NCI-H1105 treated with DMSO at 0.1 percent for 48 hours (cell line): ENCODE measurements at regions not wholly inside any gene's neighbourhood (a gene's known extent, or its start where the extent isn't known, plus 50 kb on each side); places are given as distances from the start of the nearest gene placed in this dataset.
A peak's percentile ranks its signal among the peaks of the same experiment; 100 is the strongest.

Experiments
- DNase-seq: peaks from one replicate; lab custom pipeline; 2025; lab: John Stamatoyannopoulos, UW

DNA sequence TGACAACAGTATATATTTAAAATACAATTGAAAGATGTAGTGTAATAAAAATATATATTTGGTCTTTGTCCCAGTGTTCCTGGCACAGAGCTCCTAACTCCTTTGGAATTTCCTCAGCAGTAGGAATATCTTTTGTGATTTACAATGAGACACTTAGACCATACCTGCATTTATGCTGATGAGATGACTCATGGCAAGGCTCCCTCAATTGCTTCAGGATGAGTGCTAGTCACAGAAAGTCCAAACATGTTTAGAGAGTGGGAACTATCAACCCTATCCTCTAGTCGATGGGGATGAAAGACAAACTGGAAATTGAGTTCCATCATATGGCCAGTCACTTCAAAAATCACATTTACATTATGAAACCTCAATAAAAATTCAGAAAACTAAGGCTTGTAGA is 588.3 kb upstream of the LMCD1 start:
- DNase-seq, result no peak

DNA sequence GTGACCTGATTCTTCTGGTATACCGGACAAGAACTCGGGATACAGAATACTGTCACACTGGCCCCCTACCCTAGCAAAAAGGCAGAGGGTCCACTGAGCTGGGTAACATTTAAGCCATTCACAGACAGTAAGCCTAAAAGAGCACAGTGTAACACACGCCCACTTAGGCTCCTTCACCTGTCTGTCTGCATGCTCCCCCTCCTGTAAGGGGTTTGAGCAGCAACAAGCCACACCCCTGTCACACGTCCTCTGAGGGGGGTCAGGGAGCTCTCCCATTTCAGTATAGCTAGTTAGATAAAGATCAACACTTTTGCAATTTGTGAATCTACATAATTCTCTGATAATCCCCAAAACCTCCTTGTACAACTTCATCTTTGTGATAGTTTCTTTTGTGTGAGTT is 586.3 kb upstream of the LMCD1 start:
- DNase-seq, result no peak

DNA sequence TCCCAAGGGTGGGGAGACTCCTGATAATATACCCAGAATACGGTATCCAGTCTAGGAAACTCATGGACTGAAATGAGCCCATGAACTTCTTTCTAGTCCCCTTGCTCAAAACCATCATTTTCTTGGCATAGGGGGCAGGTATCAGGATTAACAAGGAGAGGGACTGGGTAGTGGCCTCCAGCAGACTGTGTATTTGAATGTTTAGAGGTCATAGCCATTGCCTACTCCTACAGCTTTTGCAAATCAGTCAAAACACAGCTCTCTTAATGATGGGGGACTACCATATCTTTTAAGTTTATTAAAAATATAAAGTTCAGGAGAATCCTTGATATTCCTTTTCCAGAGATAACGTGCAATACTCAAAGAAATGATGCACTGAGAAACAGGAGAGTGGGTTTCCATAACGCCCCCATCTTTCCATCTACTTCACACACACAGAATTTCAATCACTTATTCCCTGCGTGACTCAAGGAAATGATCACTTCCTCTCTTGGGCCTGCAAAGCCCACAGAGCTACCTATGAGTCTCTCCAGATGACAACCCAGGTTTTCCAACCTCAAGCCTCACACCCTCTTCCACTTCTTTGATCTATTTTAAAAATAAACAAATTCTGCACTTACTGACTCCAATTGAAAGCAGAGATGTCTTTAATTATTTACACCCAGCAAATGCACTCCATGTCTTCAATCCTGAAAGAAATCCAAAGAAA is 584.0 kb upstream of the LMCD1 start:
- DNase-seq, result no peak

DNA sequence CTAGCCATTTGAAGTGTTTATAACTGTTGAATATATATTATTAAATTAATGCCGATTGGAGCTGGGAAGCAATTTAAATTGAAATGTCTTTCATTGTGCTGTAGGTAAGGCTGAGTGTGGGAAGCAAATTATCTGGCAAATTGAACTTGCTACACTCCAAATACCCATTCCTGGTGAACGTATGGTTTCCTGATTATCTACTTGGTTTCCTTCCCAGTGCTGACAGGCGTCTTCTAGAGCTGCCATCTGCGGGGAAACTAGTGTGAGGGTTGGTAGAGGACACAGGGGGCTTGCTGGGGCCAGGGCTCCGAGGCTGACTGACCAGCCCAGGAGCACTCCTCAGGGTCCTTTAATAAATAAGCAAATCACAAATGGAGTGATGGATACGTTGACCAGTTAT is 581.4 kb upstream of the LMCD1 start:
- no peak for DNase-seq

DNA sequence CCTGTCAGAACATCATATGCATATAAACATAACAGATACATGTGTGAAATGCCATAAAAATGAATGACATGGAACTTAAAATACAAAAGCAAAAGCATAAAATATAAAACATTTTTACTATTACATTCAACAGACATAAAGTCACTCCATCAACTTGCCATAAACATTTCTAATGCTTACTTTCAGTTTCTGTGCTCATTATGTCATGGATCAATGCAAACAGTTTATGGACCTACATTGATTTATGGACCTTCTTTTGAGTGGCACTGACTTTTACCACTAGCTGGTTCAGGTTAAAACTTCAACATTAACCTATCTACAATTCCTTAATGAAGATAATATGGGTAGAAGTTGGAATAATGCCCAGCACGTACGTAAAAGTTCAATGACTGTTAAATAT is 577.4 kb upstream of the LMCD1 start:
- no peak for DNase-seq

DNA sequence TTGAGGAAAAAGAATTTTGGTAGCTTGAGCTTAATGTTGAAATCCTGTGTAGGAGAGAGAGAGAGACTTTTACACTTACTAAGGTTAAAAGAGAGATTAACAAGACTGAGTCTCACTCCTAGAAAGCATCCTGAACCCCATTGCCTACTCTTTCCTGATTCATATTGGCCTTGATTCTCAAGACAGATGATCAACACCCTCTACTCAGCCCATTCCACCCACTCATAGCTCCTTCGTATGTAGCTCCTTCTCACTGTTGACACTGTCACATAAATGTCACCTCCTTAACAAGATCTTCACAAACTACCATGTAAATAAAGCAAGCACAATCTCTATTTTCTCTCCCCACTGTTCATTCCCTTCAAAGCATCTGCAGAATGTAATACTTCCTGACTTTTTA is 574.6 kb upstream of the LMCD1 start:
- no peak for DNase-seq

DNA sequence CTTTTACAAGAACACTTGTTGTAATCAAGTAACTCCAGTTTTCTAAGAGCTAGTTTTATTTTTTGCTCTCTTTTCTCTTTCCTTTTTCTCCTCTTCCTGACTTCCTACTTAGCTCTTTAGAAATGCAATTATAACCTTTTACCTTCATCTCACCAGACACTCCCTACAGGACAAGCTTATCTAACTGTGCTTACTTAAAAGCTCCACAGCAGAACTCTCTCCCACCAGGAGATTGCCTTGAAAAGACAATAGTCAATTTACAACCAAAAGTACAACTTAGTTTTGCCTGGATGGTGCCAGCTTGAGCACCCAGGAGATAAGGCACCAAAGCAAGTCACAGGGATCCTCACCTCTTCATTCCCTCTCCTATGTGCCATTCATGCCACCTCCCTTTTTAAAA is 573.8 kb upstream of the LMCD1 start:
- DNase-seq, result no peak

DNA sequence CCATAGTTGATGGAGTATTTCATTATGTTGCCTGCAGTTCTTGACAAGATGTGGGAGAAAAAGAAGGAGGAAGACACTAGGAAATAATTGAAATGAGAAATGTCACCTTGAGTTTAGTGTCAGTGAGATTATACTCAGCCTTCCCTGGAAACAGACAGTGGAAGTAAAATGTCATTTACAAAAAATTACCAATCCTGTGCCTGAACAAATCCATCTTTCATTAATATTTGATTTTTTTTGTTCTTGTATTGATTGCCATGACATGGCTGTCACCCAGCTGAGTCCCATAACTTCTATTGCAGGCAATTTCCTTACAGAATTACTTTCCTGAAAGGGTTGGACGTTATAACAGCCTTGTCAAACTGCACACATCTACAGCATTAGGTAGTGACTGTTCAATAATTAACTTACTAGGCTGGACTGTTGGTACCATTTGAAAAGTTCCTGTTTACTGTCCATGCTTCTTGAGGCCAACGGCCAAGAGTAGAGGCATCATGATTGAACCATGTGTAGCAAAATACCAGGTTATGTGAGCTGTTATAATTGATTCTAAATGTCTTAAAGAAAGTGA is 572.2 kb upstream of the LMCD1 start:
- no peak for DNase-seq

DNA sequence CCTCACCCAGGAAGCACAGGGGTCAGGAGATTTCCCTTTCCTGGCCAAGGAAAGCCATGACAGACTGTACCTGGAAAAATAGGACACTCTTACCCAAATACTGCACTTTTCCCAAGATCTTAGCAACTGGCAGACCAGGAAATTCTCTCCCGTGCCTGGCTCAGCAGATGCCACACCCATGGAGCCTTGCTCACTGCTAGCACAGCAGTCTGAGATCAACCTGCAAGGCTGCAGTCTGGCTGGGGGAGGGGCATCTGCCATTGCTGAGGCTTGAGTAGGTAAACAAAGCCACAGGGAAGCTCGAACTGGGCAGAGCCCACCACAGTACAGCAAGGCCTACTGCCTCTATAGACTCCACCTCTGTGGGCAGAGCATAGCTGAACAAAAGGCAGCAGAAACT is 567.3 kb upstream of the LMCD1 start:
- no peak for DNase-seq

DNA sequence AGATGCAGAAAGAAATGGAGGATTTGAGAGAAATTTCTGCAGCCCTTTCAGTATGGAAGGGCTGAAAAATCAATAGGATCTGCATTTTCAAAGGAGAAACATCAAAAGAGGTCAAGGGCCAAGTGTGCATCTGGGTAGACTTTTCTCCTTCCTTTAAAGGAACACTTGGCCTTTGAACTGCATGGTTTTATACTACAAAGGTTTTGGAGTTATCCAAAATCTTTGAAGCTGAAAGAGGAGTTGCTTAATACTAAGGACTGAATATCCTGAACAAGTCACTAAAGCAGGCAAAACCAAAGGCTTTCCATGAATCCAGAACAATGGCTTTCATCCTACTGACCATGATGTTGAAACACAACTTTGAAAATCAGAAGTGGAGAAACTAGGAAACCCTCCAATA is 553.7 kb upstream of the LMCD1 start:
- no peak for DNase-seq

DNA sequence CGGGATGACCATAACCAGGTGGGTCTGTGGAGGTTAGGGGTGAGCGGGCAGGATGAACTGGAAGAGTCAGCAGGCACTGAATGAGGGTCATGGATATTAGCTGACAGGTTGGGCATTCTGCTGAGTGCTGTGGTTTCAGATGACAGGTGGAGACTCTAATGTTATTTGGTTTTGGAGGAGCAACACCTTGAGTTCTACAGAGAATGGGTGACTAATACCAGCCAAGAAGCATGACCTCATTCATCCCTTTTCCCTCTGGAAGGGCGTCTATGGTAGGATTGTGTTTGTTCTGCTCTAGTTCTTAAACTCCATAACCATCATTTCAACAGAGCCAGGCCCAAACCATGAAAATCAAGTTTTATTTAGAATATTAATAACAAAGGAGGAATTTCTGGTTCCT is 550.7 kb upstream of the LMCD1 start:
- no peak for DNase-seq

DNA sequence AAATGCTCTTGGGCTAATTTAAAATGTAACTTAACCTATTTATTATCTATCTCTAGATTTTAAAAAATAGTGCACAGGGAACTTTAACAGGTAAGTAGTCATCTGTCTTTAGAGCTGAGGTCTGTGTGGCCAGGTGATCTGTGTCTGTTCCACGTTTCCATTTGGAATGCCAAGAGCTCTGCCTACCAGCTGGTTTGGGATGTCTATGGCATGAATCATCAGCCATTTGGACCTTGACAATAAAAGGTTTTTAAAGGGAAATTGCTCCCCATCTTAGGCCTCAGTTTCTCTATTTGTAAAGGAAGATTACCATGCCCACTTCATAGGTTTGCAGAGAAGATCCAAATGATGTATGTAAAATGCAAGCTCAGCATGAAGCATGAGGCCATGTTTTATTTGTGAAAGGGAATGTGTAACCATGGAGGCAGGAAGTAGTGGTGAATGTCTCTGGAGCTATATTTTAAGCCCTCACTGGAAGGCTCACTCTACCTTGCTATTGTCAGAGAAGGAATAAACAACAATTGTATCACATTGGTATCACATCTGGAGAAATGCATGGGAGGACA is 548.1 kb upstream of the LMCD1 start:
- no peak for DNase-seq

DNA sequence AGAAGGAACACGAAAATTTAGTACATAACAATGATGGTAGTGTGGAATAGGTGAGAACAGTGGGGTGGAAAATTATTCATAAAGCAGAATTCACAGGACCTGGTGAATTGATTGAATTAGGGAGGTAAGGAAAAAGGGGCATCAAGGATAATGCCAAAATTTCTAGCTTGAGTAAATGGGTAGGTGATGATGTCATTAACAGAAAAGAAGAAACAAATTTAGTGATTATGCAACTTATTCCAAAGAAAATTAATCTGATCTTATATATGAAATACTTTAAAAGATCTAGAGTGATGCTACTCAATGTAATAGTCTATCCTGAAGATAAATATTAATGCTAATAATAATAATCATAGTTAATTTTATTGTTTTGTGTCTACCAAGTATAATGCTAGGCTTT is 544.6 kb upstream of the LMCD1 start:
- DNase-seq, result no peak

DNA sequence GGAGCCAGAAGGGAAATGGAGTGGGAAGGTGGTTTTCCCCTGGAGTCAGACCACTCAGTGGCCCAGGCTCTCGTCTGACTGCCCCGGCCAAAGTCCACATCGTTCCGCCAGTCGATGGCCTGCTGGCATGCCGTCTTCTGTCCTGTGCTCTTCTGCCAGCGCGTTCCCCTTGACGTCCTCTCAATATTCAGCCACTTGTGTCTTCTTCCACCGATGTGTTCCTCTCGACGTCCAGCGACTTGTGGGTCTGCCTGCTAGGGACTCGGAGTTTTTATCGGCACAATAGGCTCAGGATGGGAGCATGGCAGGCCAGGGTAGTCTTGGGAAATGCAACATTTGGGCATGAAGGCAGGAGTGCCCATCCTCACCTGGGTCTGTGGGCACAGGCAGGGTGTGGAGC is 542.5 kb upstream of the LMCD1 start:
- no peak for DNase-seq

DNA sequence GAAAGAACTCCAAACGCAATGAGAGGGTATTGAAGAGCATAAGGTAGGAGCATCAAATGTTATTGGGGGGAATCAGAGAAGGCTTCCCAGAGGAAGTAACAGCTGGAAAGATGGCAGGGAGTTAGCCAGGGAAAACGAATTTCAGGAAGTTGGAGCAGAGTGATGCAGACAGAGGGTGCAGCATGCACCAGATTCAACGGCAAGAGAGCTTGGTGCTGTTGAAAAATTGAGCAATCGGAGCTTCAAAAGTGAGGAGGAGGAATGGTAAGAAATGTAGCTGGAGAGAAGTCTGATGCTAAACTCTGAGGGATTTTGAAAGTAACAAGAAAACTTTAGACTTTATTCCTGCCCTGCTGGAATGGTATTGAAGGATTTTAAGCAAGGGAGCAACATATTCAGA is 541.0 kb upstream of the LMCD1 start:
- DNase-seq, result no peak

DNA sequence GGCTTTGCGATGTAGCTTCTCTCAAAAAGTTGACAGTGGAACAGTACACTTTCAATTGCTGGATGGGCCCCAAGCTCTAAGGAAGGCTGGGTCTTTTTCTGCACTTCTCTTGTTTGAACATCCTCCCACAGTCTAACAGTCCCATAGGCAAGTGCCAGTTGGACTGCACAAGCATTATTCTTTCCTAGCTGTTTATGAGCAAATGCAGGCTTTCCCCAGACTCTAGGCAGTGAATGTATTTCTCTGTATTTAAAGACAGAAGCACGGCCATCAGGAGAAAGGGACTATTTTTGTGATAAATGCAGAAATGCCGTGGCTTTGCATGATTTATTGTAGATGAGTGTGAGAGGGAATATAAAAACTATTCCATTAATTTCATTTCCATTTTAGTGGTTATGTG is 539.3 kb upstream of the LMCD1 start:
- no peak for DNase-seq

DNA sequence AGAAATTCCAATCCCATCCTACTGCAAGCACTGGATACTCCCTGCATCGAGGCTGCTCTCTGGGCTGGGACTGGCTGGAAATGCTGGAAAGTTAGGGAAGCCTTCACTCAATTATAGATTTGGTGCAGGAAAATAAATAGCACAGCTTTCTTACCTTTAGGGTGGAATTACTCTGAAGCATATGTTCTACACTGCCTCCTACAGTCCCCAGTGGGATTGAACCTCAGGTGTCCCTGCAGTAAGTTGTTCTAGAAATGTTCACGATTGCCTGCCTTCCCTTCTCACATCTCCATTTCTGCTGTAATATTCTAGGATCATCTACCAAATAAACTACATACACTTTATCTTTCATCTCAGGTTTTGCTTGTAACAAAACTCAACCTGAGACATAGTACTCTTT is 536.7 kb upstream of the LMCD1 start:
- no peak for DNase-seq

DNA sequence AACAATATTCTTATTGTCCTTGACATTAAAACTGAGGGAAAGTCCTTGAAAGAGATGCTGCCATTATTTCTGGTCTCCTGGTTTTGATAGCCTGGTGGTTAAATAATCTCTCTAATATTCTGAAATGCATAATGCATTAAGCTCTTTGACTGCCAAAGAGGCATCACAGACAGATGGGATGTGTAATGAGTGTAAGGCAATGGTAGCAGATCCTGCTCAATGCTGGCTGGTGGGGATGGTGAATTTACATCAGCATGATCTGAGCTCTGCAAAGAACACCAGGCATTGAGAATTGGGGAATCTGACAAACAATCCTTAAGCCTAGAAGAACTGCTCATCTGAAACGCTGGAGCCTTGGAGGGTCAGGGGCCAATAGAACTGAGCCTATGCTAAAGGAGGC is 528.6 kb upstream of the LMCD1 start:
- DNase-seq, result no peak

DNA sequence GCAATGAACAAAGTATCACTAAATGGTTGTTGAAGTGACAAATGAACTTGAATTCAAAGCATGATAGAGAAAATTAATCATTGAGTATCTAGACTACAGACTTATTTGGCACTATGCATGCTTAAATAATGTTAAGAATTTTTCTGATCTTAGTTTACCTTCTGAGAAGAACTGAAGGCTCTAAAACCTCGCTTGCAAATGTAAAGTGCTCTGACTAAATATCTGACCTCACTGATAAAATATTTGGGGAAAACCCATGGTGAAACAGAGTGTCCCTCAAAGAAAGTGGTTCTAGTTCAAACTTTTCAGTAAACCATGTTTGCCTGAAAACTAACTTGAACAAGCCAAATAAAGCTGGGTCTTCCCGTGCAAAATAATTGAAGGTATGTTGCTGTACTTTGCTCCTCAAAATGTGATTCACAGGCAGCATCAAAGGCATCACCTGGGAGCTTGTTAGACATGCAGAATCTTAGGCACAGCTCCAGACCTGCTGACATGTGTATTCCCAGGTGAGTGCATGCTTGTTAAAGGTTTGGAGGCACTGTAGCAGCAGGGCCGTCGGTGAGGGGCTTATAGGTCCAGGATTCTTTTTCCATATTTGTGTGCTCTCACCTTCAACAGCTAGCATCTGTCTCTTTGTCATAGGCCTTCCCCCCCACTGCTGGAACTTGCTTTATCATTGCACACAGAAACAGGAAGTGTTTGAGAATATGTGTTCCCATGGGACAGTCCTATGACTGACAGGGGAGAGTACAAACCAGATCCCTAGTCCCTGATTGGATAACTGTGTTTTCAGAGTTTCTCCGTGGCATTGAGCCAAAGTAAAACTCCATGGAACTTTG is 524.2 kb upstream of the LMCD1 start:
- DNase-seq, result no peak

DNA sequence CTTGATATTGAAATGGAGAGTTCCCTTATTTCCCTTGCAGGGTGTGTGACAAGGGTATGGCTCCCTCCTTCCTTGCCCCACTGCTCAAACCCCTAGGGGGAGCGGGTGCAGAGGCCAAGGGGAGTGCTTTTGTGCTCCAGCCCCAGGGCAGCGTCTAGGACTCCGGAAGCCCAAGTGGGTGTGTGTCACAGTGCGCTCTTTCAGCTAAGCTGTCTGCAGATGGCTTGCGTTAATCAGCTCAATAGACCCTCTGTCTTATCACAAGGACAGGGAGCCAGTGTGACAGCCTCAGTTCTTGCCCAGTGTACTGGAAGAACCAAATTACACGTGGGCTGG is 523.6 kb upstream of the LMCD1 start:
- DNase-seq, result no peak

DNA sequence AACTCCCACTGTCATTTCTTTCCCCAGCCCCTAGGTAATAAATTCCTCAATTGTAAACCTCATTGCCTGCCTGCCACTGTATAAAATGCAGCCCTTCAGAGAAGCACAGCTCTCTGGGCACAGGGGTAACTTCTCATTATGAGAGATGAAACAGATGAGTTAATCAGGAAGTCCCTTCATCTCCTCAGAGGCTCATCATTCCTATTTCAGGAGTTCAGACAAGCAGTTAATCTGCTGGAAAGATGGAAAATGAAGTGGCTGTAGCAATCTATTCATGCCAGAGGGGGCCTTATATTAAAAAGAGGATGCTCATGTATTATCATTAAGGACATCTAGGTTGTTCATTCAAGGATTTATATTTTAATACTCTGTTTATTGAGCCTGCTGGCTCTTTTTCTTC is 519.5 kb upstream of the LMCD1 start:
- no peak for DNase-seq

DNA sequence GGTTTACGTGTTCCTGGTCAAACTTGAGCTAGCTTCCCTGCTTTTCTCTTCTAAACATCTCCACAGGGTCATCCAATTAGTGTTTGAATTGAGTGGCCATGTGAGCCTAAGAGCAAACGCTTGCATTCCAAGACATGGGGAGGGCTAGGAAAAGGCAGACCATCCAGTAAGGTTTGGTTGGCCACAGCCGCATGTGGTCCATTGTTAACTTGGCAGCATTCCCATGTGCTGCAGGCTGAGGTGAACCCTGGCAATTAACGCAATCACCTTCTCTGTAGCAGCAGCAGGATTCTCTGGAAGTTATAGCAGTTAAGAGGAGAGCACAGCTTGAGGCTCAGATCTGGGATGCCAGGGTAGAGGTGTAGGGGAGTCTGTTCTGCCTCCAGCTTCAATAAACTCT is 502.2 kb upstream of the LMCD1 start:
- peak; percentile 15 for DNase-seq

DNA sequence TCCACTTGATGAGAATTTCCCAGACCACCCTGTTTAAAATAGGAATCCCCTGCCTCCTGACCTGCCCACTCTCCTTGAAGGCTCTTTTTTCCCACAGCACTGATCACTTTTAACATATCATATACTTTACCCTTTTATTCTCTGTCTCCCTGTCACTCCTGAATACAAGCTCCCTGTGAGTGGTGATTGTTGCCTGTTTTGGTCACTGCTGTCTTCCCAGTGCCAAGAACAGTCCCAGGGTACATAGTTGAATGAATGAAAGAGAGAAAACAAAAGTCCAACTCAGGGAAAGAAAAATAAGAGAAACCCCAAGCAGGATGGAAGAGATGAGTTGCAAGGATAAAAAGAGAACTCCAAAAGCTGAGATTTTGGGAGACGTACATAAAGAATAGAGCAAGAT is 500.3 kb upstream of the LMCD1 start:
- DNase-seq, result no peak
